Pons (tissue), 1 donor: ENCODE measurements at regions not wholly inside any gene's neighbourhood (a gene's known extent, or its start where the extent isn't known, plus 50 kb on each side); places are given as distances from the start of the nearest gene placed in this dataset.

Experiments
- DNase-seq: peaks from one replicate; pipeline ENCODE4 v3.0.0-alpha.2; 2016; ENCODE audit warnings: low spot score

- DNase-seq: no peak
Measured at GRCh38 chr3:28646435-28646834, 297.8 kb upstream of the AZI2 start.

- no peak for DNase-seq
Measured at GRCh38 chr3:28649266-28649665, 300.6 kb upstream of the AZI2 start.

- DNase-seq: no peak
Measured at GRCh38 chr3:28651159-28651558, 302.5 kb upstream of the AZI2 start.

GRCh38 chr3:28664123-28664522, 315.5 kb upstream of the AZI2 start:
- DNase-seq: no peak

- peak; percentile 62 for DNase-seq
Measured at GRCh38 chr3:28667646-28668621, 319.3 kb upstream of the AZI2 start.

GRCh38 chr3:28669870-28670269, 321.2 kb upstream of the AZI2 start:
- no peak for DNase-seq

- no peak for DNase-seq
Measured at GRCh38 chr3:28672406-28672805, 323.8 kb upstream of the AZI2 start.

- DNase-seq: no peak
Measured at GRCh38 chr3:28673446-28673845, 324.8 kb upstream of the AZI2 start.

- no peak for DNase-seq
Measured at GRCh38 chr3:28674212-28674611, 325.6 kb upstream of the AZI2 start.

- no peak for DNase-seq
Measured at GRCh38 chr3:28677581-28677980, 329.0 kb upstream of the AZI2 start.

- no peak for DNase-seq
Measured at GRCh38 chr3:28678086-28678485, 329.5 kb upstream of the AZI2 start.

- DNase-seq: no peak
Measured at GRCh38 chr3:28680050-28680449, 331.4 kb upstream of the AZI2 start.

- no peak for DNase-seq
Measured at GRCh38 chr3:28682121-28682520, 333.5 kb upstream of the AZI2 start.

- DNase-seq: no peak
Measured at GRCh38 chr3:28690176-28690575, 341.6 kb upstream of the AZI2 start.

- no peak for DNase-seq
Measured at GRCh38 chr3:28698706-28699105, 350.1 kb upstream of the AZI2 start.

- no peak for DNase-seq
Measured at GRCh38 chr3:28699283-28699682, 350.7 kb upstream of the AZI2 start.

GRCh38 chr3:28700728-28701127, 352.1 kb upstream of the AZI2 start:
- DNase-seq: no peak

- DNase-seq: no peak
Measured at GRCh38 chr3:28703843-28704242, 355.2 kb upstream of the AZI2 start.

GRCh38 chr3:28711293-28711692, 362.7 kb upstream of the AZI2 start:
- DNase-seq: no peak

GRCh38 chr3:28716939-28717338, 368.3 kb upstream of the AZI2 start:
- no peak for DNase-seq

- no peak for DNase-seq
Measured at GRCh38 chr3:28718074-28718849, 369.6 kb upstream of the AZI2 start.

GRCh38 chr3:28726840-28727239, 378.2 kb upstream of the AZI2 start:
- peak; percentile 31 for DNase-seq

- no peak for DNase-seq
Measured at GRCh38 chr3:28727307-28727706, 378.7 kb upstream of the AZI2 start.
